Glutamatergic neuron (in vitro differentiated cells): ENCODE measurements at regions not wholly inside any gene's neighbourhood (a gene's known extent, or its start where the extent isn't known, plus 50 kb on each side); places are given as distances from the start of the nearest gene placed in this dataset.

Source experiments
- DNase-seq: peaks from one replicate; pipeline ENCODE4 v3.0.0; 2022
- H3K27ac Mint-ChIP-seq: one replicate; pipeline ENCODE4 v1.8.0; 2020; ENCODE audit warnings: mild to moderate bottlenecking, mixed read lengths, inconsistent platforms; ENCODE audit not compliant: unreplicated experiment
- H3K27me3 Mint-ChIP-seq: one replicate; pipeline ENCODE4 v1.8.0; 2020; ENCODE audit warnings: mild to moderate bottlenecking, moderate library complexity, mixed read lengths, inconsistent platforms; ENCODE audit not compliant: unreplicated experiment
- H3K36me3 Mint-ChIP-seq: one replicate; pipeline ENCODE4 v1.8.0; 2020; ENCODE audit warnings: mild to moderate bottlenecking, mixed read lengths, inconsistent platforms; ENCODE audit not compliant: unreplicated experiment
- H3K4me1 Mint-ChIP-seq: one replicate; pipeline ENCODE4 v1.8.0; 2020; ENCODE audit warnings: mild to moderate bottlenecking, low read depth, mixed read lengths, inconsistent platforms; ENCODE audit not compliant: unreplicated experiment
- H3K4me3 Mint-ChIP-seq: one replicate; pipeline ENCODE4 v1.8.0; 2020; ENCODE audit warnings: mild to moderate bottlenecking, mixed read lengths, inconsistent platforms; ENCODE audit not compliant: unreplicated experiment
- H3K9me3 Mint-ChIP-seq: one replicate; pipeline ENCODE4 v1.8.0; 2020; ENCODE audit warnings: mild to moderate bottlenecking, moderate library complexity, mixed read lengths, inconsistent platforms; ENCODE audit not compliant: unreplicated experiment
- CTCF ChIP-seq: fragments of 200-600 bp; sonication (generic); IDR thresholded peaks from one replicate; pipeline ENCODE4 v1.5.0; 2021; ENCODE audit not compliant: partially characterized antibody, unreplicated experiment

- no peaks in the 10 kb centered on the region for H3K9me3 Mint-ChIP-seq
- no peak overlapping the region for H3K27ac Mint-ChIP-seq
- no peak for TF ChIP-seq CTCF
- H3K4me1 Mint-ChIP-seq, result no peaks in the 10 kb centered on the region
- DNase-seq, result no peak
- no peaks in the 10 kb centered on the region for H3K36me3 Mint-ChIP-seq
- H3K4me3 Mint-ChIP-seq, result no peak overlapping the region
- peaks cover 2% of the 10 kb centered on the region for H3K27me3 Mint-ChIP-seq
These were observed 76.1 kb upstream of the CDH5 start for GRCh38 chr16:66290431-66290830.

DNA sequence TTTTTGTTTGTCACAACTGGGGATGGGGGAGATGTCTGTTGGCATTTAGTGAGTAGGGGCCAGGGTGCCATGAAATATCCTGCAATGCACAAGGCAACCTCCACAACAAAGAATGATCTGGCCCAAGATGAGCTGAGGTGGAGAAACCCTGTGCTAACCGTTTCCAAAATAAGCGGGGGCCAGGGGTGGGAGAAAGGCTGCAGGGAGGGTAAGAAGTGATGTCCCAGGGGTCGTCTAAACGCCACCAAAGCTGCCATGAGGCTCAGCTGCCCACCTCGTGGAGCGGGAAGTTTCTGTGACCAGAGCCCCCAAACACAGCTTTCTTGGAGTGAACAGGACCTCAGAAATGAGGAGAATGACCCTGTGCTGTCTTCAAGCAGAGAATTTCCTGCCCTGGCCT, 76.5 kb upstream of the CDH5 start:
- H3K4me1 Mint-ChIP-seq, result no peaks in the 10 kb centered on the region
- H3K27ac Mint-ChIP-seq, result no peak overlapping the region
- no peak for TF ChIP-seq CTCF
- H3K4me3 Mint-ChIP-seq, result no peak overlapping the region
- no peak for DNase-seq
- no peaks in the 10 kb centered on the region for H3K9me3 Mint-ChIP-seq
- no peaks in the 10 kb centered on the region for H3K36me3 Mint-ChIP-seq
- H3K27me3 Mint-ChIP-seq, result peaks cover 2% of the 10 kb centered on the region

DNA sequence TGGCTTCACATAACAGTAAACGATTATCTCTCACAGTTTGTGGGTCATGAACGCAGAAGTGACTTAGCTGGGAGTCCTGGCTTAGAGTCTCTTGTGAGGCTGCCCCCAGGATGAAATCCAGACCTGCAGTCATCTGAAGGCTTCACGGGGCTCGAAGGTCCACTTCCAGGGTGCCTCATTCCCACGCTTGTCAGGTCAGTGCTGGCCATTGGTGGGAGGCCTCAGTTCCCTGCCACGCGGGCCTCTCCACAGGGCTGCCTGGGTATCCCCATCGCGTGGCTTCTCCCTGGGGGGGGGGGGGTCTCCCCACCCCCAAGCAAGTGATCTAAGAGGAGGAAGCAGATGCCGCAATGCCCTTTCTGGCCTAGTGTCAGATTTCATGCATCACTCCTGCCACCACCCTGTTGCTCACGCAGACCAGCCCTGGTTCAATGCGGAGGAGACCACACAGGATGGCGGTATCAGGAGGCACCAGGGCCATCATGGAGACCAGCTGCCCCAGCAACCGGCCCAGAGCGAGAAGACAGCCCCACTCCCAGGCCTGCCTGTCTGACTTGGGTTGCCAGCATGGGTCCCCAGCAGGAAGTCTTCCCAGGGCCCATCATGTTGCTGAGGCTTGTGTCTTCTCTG, 77.3 kb upstream of the CDH5 start:
- H3K9me3 Mint-ChIP-seq, result no peaks in the 10 kb centered on the region
- peaks cover 2% of the 10 kb centered on the region for H3K27me3 Mint-ChIP-seq
- no peak overlapping the region for H3K27ac Mint-ChIP-seq
- H3K4me3 Mint-ChIP-seq, result no peak overlapping the region
- no peak for DNase-seq
- TF ChIP-seq CTCF, result no peak
- no peaks in the 10 kb centered on the region for H3K4me1 Mint-ChIP-seq
- H3K36me3 Mint-ChIP-seq, result no peaks in the 10 kb centered on the region

GRCh38 chr16:66287926-66288325, 78.6 kb upstream of the CDH5 start:
- Mint-ChIP-seq H3K27me3 (peaks cover under 1% of the 10 kb centered on the region), H3K4me3 (no peak overlapping the region), H3K9me3 (no peaks in the 10 kb centered on the region), H3K4me1 (no peaks in the 10 kb centered on the region), H3K27ac (no peak overlapping the region), H3K36me3 (no peaks in the 10 kb centered on the region)
- no peak for DNase-seq
- no peak for TF ChIP-seq CTCF

DNA sequence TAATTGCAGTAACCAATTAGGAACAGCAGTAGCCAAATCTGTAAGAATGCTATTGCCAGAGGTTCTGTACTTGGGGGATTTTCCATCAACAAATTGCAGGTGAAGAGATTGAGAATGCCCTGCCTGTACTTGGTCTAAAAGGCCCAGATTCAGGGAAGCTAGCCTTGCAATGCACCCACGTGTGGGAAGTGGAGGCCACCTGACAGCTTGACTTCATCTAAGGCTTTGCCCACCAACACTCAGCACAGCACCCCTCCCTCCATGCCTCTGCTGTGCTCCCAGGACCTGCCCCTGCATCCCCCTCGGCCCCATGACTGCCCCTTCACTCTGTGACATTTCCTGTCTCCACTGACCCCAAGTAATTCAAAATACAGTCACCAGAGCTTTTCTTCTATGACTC, 79.1 kb upstream of the CDH5 start:
- TF ChIP-seq CTCF, result no peak
- H3K27me3 Mint-ChIP-seq, result no peaks in the 10 kb centered on the region
- H3K27ac Mint-ChIP-seq, result no peak overlapping the region
- no peaks in the 10 kb centered on the region for H3K36me3 Mint-ChIP-seq
- no peak overlapping the region for H3K4me3 Mint-ChIP-seq
- no peaks in the 10 kb centered on the region for H3K4me1 Mint-ChIP-seq
- H3K9me3 Mint-ChIP-seq, result peaks cover 2% of the 10 kb centered on the region
- no peak for DNase-seq
